ENCODE measurements at regions not wholly inside any gene's neighbourhood (a gene's known extent, or its start where the extent isn't known, plus 50 kb on each side); places are given as distances from the start of the nearest gene placed in this dataset.

- Histone ChIP-seq H3K4me3 (replicated peaks; ENCODE audit: insufficient read depth, low read length) (no peak overlapping the region), H3K27ac (replicated peaks) (no peak overlapping the region), H3K27me3 (ENCODE audit: insufficient read depth, poor library complexity, severe bottlenecking) (no peaks in the 10 kb centered on the region)
- no peak for TF ChIP-seq SPI1 (IDR thresholded peaks at IDR 0.05; ENCODE audit: borderline replicate concordance, low read depth)
- TF ChIP-seq CTCF (IDR thresholded peaks at IDR 0.05; ENCODE audit: insufficient read depth, low read length) = no peak
- TF ChIP-seq POLR2AphosphoS5 (IDR thresholded peaks at IDR 0.05; ENCODE audit: low read depth) = no peak
- TF ChIP-seq REST (IDR thresholded peaks at IDR 0.05; ENCODE audit: insufficient replicate concordance, low read depth) = no peak
- no peak for TF ChIP-seq GABPA (IDR thresholded peaks at IDR 0.05; ENCODE audit: low read depth)
- DNase-seq (ENCODE audit: low read depth in 1 of 2, low spot score in 1 of 2) = no peak
These were observed 831.2 kb downstream of the METTL15 start for GRCh38 chr11:28939381-28939780.

GRCh38 chr11:28938091-28938490 lies 829.9 kb downstream of the METTL15 start:
- TF ChIP-seq REST (IDR thresholded peaks at IDR 0.05; ENCODE audit: insufficient replicate concordance, low read depth) = no peak
- TF ChIP-seq GABPA (IDR thresholded peaks at IDR 0.05; ENCODE audit: low read depth) = no peak
- no peak for TF ChIP-seq CTCF (IDR thresholded peaks at IDR 0.05; ENCODE audit: insufficient read depth, low read length)
- TF ChIP-seq SPI1 (IDR thresholded peaks at IDR 0.05; ENCODE audit: borderline replicate concordance, low read depth) = no peak
- TF ChIP-seq POLR2AphosphoS5 (IDR thresholded peaks at IDR 0.05; ENCODE audit: low read depth) = no peak
- no peak overlapping the region for H3K4me3 ChIP-seq (replicated peaks; ENCODE audit: insufficient read depth, low read length)
- no peak for DNase-seq (ENCODE audit: low read depth in 1 of 2, low spot score in 1 of 2)

GRCh38 chr11:28932940-28933339 lies 824.8 kb downstream of the METTL15 start:
- Histone ChIP-seq H3K27me3 (ENCODE audit: insufficient read depth, poor library complexity, severe bottlenecking) (no peaks in the 10 kb centered on the region), H3K4me3 (replicated peaks; ENCODE audit: insufficient read depth, low read length) (no peak overlapping the region), H3K27ac (replicated peaks) (no peak overlapping the region)
- no peak for TF ChIP-seq POLR2AphosphoS5 (IDR thresholded peaks at IDR 0.05; ENCODE audit: low read depth)
- TF ChIP-seq CTCF (IDR thresholded peaks at IDR 0.05; ENCODE audit: insufficient read depth, low read length) = no peak
- TF ChIP-seq SPI1 (IDR thresholded peaks at IDR 0.05; ENCODE audit: borderline replicate concordance, low read depth) = no peak
- no peak for TF ChIP-seq GABPA (IDR thresholded peaks at IDR 0.05; ENCODE audit: low read depth)
- TF ChIP-seq REST (IDR thresholded peaks at IDR 0.05; ENCODE audit: insufficient replicate concordance, low read depth) = no peak
- no peak for DNase-seq (ENCODE audit: low read depth in 1 of 2, low spot score in 1 of 2)

More at GRCh38 chr11:28938091-28938490, 829.9 kb downstream of the METTL15 start:
- H3K27ac ChIP-seq (replicated peaks) = no peak overlapping the region
- H3K27me3 ChIP-seq (ENCODE audit: insufficient read depth, poor library complexity, severe bottlenecking) = no peaks in the 10 kb centered on the region

Data from HL-60 (cell line).